Bronchial epithelial cell (primary cell): ENCODE measurements at regions not wholly inside any gene's neighbourhood (a gene's known extent, or its start where the extent isn't known, plus 50 kb on each side); places are given as distances from the start of the nearest gene placed in this dataset.

ENCODE experiments used
- DNase-seq: peaks from one replicate; pipeline ENCODE4 v3.0.0-alpha.2; 2010; ENCODE audit warnings: low read depth
- FAIRE-seq: peaks from 2 replicates; lab custom pipeline; 2011; peaks lifted over from hg19 to GRCh38; lab: Jason Lieb, UNC
- H3K27me3 ChIP-seq: 2 replicates; pipeline ENCODE4 v1.5.1; 2011; ENCODE audit warnings: low read length; ENCODE audit not compliant: control insufficient read depth, insufficient read depth
- H3K36me3 ChIP-seq: 2 replicates; pipeline ENCODE4 v1.5.1; 2011; ENCODE audit warnings: low read length; ENCODE audit not compliant: control insufficient read depth, insufficient read depth
- H3K4me3 ChIP-seq: 2 replicates; pipeline ENCODE4 v1.5.1; 2011; ENCODE audit warnings: mild to moderate bottlenecking, low read depth, low read length, control low read depth
- TF ChIP-seq, protein P1 (sequence below): IDR thresholded peaks from 2 replicates; pipeline ENCODE4 v1.5.1; 2011; ENCODE audit warnings: mild to moderate bottlenecking, moderate library complexity, low read length, control low read depth, inconsistent platforms; ENCODE audit not compliant: insufficient read depth, severe bottlenecking

DNA sequence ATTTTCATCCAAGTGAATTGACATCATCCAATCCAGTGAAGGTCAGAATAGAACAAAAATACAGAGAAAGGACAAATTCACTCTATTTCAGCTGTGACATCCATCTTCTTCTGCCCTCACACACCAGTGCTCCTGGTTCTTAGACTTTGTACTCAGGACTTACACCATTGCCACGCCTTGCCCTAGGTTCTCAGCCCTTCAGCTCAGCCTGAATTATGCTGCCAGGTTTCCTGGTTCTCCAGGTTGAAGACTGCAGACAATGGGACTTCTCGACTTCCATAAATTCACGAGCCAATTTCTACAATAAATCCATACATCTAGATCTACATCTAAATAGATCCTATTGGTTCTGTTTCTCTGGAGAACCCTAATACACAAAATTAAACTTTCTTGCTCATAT, 181.2 kb upstream of the KCND2 start:
- no peak overlapping the region for H3K4me3 ChIP-seq
- TF ChIP-seq, protein P1, sequence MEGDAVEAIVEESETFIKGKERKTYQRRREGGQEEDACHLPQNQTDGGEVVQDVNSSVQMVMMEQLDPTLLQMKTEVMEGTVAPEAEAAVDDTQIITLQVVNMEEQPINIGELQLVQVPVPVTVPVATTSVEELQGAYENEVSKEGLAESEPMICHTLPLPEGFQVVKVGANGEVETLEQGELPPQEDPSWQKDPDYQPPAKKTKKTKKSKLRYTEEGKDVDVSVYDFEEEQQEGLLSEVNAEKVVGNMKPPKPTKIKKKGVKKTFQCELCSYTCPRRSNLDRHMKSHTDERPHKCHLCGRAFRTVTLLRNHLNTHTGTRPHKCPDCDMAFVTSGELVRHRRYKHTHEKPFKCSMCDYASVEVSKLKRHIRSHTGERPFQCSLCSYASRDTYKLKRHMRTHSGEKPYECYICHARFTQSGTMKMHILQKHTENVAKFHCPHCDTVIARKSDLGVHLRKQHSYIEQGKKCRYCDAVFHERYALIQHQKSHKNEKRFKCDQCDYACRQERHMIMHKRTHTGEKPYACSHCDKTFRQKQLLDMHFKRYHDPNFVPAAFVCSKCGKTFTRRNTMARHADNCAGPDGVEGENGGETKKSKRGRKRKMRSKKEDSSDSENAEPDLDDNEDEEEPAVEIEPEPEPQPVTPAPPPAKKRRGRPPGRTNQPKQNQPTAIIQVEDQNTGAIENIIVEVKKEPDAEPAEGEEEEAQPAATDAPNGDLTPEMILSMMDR, result no peak
- FAIRE-seq (no peak), DNase-seq (no peak)
- H3K36me3 ChIP-seq, result no peaks in the 10 kb centered on the region
- H3K27me3 ChIP-seq, result no peaks in the 10 kb centered on the region

DNA sequence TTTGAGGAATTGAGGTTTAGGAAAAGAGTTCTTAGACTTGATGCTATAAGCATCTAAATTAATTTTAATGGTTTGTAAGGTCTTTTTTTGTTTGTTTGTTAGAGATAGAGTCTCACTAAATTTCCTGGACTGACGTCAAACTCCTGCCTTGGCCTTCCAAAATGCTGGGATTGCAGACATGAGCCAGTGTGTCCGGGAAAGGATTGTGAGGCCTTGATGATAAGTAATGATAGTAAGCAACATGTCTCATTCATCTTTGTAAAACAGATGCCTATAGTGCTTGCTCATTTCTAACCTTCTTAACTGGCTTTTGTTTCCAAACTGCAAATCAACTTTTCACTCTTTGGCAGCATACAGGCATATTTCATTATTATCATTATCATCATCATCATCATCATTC, 176.0 kb upstream of the KCND2 start:
- no peak for DNase-seq

DNA sequence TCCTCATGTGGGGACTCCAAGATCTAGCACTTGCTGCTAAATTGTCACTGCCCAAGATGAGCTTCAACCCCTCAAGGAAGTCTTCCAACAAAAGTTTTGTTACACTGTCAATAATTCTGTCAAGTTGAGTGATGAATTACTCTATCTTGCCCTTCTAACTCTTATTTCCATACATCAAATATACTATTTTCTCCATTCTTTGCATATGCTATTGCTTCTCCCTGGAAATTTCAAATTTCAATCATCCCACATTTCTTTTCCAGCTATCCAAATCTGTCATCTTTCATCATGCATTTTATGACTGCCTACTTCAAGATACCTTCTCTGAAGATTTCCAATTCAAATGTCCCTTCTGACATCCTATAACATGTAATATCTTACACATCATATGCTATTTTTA, 175.2 kb upstream of the KCND2 start:
- DNase-seq (no peak), FAIRE-seq (no peak)
- TF ChIP-seq, protein P1, result no peak
- Histone ChIP-seq H3K27me3 (no peaks in the 10 kb centered on the region), H3K36me3 (no peaks in the 10 kb centered on the region), H3K4me3 (no peak overlapping the region)

More for the DNA sequence above, 176.0 kb upstream of the KCND2 start:
- TF ChIP-seq, protein P1, result no peak
- FAIRE-seq, result no peak
- H3K27me3 ChIP-seq, result no peaks in the 10 kb centered on the region
- H3K36me3 ChIP-seq, result no peaks in the 10 kb centered on the region
- no peak overlapping the region for H3K4me3 ChIP-seq

DNA sequence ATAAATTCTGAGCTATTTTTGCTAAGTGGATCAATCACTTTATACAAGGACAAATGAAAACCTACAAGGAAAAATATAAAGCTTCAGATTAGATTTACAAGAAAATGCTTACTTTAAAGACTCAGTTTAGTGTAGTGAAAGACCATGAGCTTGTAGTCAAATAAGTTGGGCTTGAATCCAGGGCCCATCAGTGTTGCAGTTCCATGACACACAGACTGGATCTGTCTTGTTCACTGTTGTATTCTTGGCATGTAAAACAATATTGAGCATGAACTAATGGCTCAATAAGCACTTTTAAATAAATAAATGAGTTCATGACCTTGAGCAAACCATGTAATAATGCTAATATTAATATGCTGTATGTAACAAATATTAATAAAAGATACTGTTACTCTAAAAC, 164.6 kb upstream of the KCND2 start:
- TF ChIP-seq, protein P1, result no peak
- no peak overlapping the region for H3K4me3 ChIP-seq
- H3K36me3 ChIP-seq, result no peaks in the 10 kb centered on the region
- no peak for DNase-seq
- no peaks in the 10 kb centered on the region for H3K27me3 ChIP-seq
- no peak for FAIRE-seq

DNA sequence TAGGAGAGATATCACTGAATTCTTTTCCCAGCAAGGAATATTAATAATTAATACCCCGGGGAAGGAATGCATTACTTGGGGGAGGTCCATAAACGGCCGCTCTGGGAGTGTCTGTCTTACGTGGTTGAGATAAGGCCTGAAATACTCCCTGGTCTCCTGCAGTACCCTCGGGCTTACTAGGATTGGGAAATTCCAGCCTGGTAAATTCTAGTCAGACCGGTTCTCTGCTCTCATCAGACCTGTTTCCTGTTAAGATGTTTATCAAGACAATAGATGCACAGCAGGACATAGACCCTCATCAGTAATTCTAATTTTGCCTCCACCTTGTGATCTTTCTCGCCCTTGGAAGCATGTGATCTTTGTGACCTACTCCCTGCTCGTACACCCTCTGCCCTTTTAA, 162.8 kb upstream of the KCND2 start:
- Histone ChIP-seq H3K27me3 (no peaks in the 10 kb centered on the region), H3K36me3 (no peaks in the 10 kb centered on the region), H3K4me3 (no peak overlapping the region)
- FAIRE-seq, result no peak
- DNase-seq, result peak; percentile 23
- TF ChIP-seq, protein P1, result no peak

DNA sequence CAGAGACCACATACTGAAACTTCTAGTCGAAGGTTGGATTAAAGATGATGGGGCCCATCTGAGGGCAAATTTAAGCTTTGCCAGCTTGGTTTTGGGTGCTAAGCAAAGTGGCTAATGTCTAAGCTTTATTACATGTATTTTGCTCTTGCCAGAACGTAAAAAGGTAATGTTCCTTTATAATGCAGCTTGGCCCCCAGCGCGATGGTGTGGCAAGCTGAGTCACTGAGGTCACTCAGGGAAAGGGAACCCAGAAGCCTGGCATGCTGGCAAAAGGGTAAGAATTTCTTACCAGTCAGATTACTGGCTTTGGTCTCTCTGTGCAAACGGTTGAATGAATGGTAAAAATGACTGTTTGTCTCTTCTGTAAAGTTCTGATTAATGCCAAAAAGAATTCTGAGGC, 158.3 kb upstream of the KCND2 start:
- FAIRE-seq (no peak), DNase-seq (no peak)
- Histone ChIP-seq H3K4me3 (no peak overlapping the region), H3K27me3 (no peaks in the 10 kb centered on the region), H3K36me3 (no peaks in the 10 kb centered on the region)
- TF ChIP-seq, protein P1, result no peak
